Psoas muscle (tissue), 7 donors: ENCODE measurements at regions not wholly inside any gene's neighbourhood (a gene's known extent, or its start where the extent isn't known, plus 50 kb on each side); places are given as distances from the start of the nearest gene placed in this dataset.
"Not testable (repeated sequence)": the region's sequence is repeated elsewhere in the genome, so short reads cannot be mapped to it uniquely, and the experiment has no call there.

Experiments
- ATAC-seq, 4 donors: fragments of 200-7000 bp; cut with Tn5 transposase; one replicate each; pipeline ENCODE4 v1.9.1; 2020; ENCODE audit warnings: moderate library complexity in 3 of 4, mild to moderate bottlenecking in 2 of 4
- DNase-seq, 2 donors: peaks; one replicate each; pipeline ENCODE4 v3.0.0-alpha.2; 2020
- H3K27ac ChIP-seq: fragments of 200-600 bp; one replicate; pipeline ENCODE4 v1.8.0; 2022
- H3K27me3 ChIP-seq, 3 donors: fragments of 200-600 bp in 1 of 3; one replicate each; pipeline versions ENCODE4 v1.6.1 to v1.8.0; 2013 to 2022; ENCODE audit warnings: low read length in 2 of 3, mild to moderate bottlenecking in 2 of 3, moderate library complexity in 1 of 3; ENCODE audit not compliant: insufficient read depth in 3 of 3
- H3K36me3 ChIP-seq, 2 donors: fragments of 200-600 bp in 1 of 2; one replicate each; pipeline versions ENCODE4 v1.6.1 to v1.8.0; 2013 to 2022; ENCODE audit warnings: low read depth in 1 of 2, mild to moderate bottlenecking in 1 of 2, moderate library complexity in 1 of 2; ENCODE audit not compliant: insufficient read depth in 1 of 2
- H3K4me1 ChIP-seq: fragments of 200-600 bp; one replicate; pipeline ENCODE4 v1.8.0; 2022
- H3K4me3 ChIP-seq: fragments of 200-600 bp; one replicate; pipeline ENCODE4 v1.8.0; 2022; ENCODE audit warnings: mild to moderate bottlenecking
- H3K9me3 ChIP-seq: fragments of 200-600 bp; one replicate; pipeline ENCODE4 v1.8.0; 2022
- CTCF ChIP-seq: fragments of 200-600 bp; IDR thresholded peaks from one replicate; pipeline ENCODE4 v1.8.0; 2022; ENCODE audit warnings: antibody characterized with exemption
- WGBS, 3 donors: extraction: QIAGEN DNeasy Blood & Tissue Kit; methylation state at CpG; one replicate each; pipeline versions ENCODE4 v1.1.6 to v1.1.7; 2013; 5-methylcytosine and 5-hydroxymethylcytosine counted together
- intact Hi-C, 2 donors: fragments of 100-400 bp; cut with DNase I; formaldehyde crosslinking; loops; one replicate each; pipeline versions ENCODE4 v1.11.0 to v1.14.2; 2022
- donor health status: healthy with polysubstance abuse.
- donor health status: DM: no; HTN: no; CAD: no; lungs with moderate emphysema.
- donor health status: Bipolar disorder and iron deficiency.
- donor health status: healthy.
- donor health status: DM: yes; HTN: yes; CAD: no.
- donor health status: DM: no; HTN: no; CAD: no.
- donor health status: DM: yes; HTN: yes; CAD: no.

GRCh38 chr9:15058236-15058635, 148.0 kb upstream of the FREM1 start:
- ATAC-seq = no peak
- H3K36me3 ChIP-seq = no peaks in the 10 kb centered on the region

GRCh38 chr9:15055284-15055683, 145.1 kb upstream of the FREM1 start:
- H3K36me3 ChIP-seq, H3K9me3 ChIP-seq, H3K4me3 ChIP-seq, ATAC-seq, H3K4me1 ChIP-seq, H3K27me3 ChIP-seq, H3K27ac ChIP-seq, DNase-seq, intact Hi-C loops: not testable (repeated sequence)
- 44 to 47% (median 46%) methylated on average over 4 of the region's 4 CpGs for WGBS, 3 donors

More at GRCh38 chr9:15058236-15058635, 148.0 kb upstream of the FREM1 start:
- Histone ChIP-seq H3K27me3 (no peaks in the 10 kb centered on the region), H3K9me3 (no peaks in the 10 kb centered on the region), H3K4me1 (no peaks in the 10 kb centered on the region), H3K27ac (no peak overlapping the region), H3K4me3 (no peak overlapping the region)
- 65 to 75% (median 73%) methylated on average over 4 of the region's 4 CpGs for WGBS, 3 donors
- intact Hi-C loops = no loop called here
- no peak for DNase-seq
- no peak for TF ChIP-seq CTCF

GRCh38 chr9:15048772-15049171, 138.5 kb upstream of the FREM1 start:
- 66 to 78% (median 68%) methylated on average over 1 of the region's 1 CpG for WGBS, 3 donors
- intact Hi-C loops = no loop called here

GRCh38 chr9:15047028-15047551, 136.9 kb upstream of the FREM1 start:
- H3K27ac ChIP-seq = no peak overlapping the region
- WGBS, 3 donors = 76 to 91% (median 83%) methylated on average over 5 of the region's 5 CpGs
- TF ChIP-seq CTCF = no peak

More at GRCh38 chr9:15048772-15049171, 138.5 kb upstream of the FREM1 start:
- DNase-seq (no peak), ATAC-seq (no peak)
- Histone ChIP-seq H3K4me3 (no peak overlapping the region), H3K36me3 (no peaks in the 10 kb centered on the region), H3K27ac (no peak overlapping the region), H3K9me3 (no peaks in the 10 kb centered on the region), H3K4me1 (no peaks in the 10 kb centered on the region), H3K27me3 (no peaks in the 10 kb centered on the region)
- TF ChIP-seq CTCF = no peak

GRCh38 chr9:15033316-15033715, 123.1 kb upstream of the FREM1 start:
- no peak for ATAC-seq
- intact Hi-C loops = no loop called here

More at GRCh38 chr9:15047028-15047551, 136.9 kb upstream of the FREM1 start:
- DNase-seq = no peak
- intact Hi-C loops = no loop called here
- Histone ChIP-seq H3K4me1 (no peaks in the 10 kb centered on the region), H3K27me3 (no peaks in the 10 kb centered on the region), H3K9me3 (no peaks in the 10 kb centered on the region), H3K36me3 (no peaks in the 10 kb centered on the region), H3K4me3 (no peak overlapping the region)
- ATAC-seq = no peak

More at GRCh38 chr9:15033316-15033715, 123.1 kb upstream of the FREM1 start:
- Histone ChIP-seq H3K4me3 (no peak overlapping the region), H3K36me3 (no peaks in the 10 kb centered on the region), H3K9me3 (no peaks in the 10 kb centered on the region), H3K27ac (no peak overlapping the region), H3K27me3 (no peaks in the 10 kb centered on the region), H3K4me1 (no peaks in the 10 kb centered on the region)
- DNase-seq = no peak
- no peak for TF ChIP-seq CTCF
- WGBS, 3 donors = 78 to 85% (median 82%) methylated on average over 4 of the region's 4 CpGs
